DOHH2 (cell line): ENCODE measurements at regions not wholly inside any gene's neighbourhood (a gene's known extent, or its start where the extent isn't known, plus 50 kb on each side); places are given as distances from the start of the nearest gene placed in this dataset.

ENCODE experiments used
- H3F3A ChIP-seq: fragments of 200-600 bp; sonication (generic), shearing (Covaris generic); 2 replicates; pipeline ENCODE4 v1.6.0; 2016; ENCODE audit warnings: antibody characterized with exemption, mild to moderate bottlenecking; ENCODE audit not compliant: control insufficient read depth, insufficient read depth
- H3K27ac ChIP-seq: fragments of 200-600 bp; sonication (generic); 2 replicates; pipeline ENCODE4 v1.5.1; 2014; ENCODE audit warnings: low read depth, mild to moderate bottlenecking, low read length, moderate library complexity
- H3K27me3 ChIP-seq: fragments of 200-600 bp; sonication (generic); 2 replicates; pipeline ENCODE4 v1.6.1; 2014; ENCODE audit warnings: mild to moderate bottlenecking, low read length, mixed read lengths; ENCODE audit not compliant: control insufficient read depth
- H3K36me3 ChIP-seq: fragments of 200-600 bp; sonication (generic); 2 replicates; pipeline ENCODE4 v1.6.1; 2014; ENCODE audit warnings: mild to moderate bottlenecking, low read length, moderate library complexity, mixed read lengths; ENCODE audit not compliant: control insufficient read depth
- H3K4me1 ChIP-seq: fragments of 200-600 bp; sonication (generic); 2 replicates; pipeline ENCODE4 v1.6.1; 2014; ENCODE audit warnings: mild to moderate bottlenecking, low read length, mixed read lengths; ENCODE audit not compliant: control insufficient read depth
- H3K4me2 ChIP-seq: fragments of 200-600 bp; sonication (generic); 2 replicates; pipeline ENCODE4 v1.6.0; 2014; ENCODE audit warnings: mild to moderate bottlenecking, low read length, moderate library complexity
- H3K4me3 ChIP-seq: fragments of 200-600 bp; sonication (generic); 2 replicates; pipeline ENCODE4 v1.5.1; 2014; ENCODE audit warnings: mild to moderate bottlenecking, low read length, mixed read lengths
- H3K79me2 ChIP-seq: fragments of 200-600 bp; sonication (generic); 2 replicates; pipeline ENCODE4 v1.6.1; 2014; ENCODE audit warnings: mild to moderate bottlenecking, low read length, mixed read lengths; ENCODE audit not compliant: control insufficient read depth
- H3K9me2 ChIP-seq: fragments of 200-600 bp; sonication (generic); replicated peaks from 2 replicates; pipeline ENCODE4 v1.6.1; 2014; ENCODE audit warnings: mild to moderate bottlenecking, low read length, mixed read lengths; ENCODE audit not compliant: control insufficient read depth
- H3K9me3 ChIP-seq: fragments of 200-600 bp; sonication (generic); 2 replicates; pipeline ENCODE4 v1.6.1; 2014; ENCODE audit warnings: antibody characterized with exemption, low read length, mixed read lengths; ENCODE audit not compliant: control insufficient read depth, insufficient read depth
- H4K20me1 ChIP-seq: fragments of 200-600 bp; sonication (generic); 2 replicates; pipeline ENCODE4 v1.6.0; 2014; ENCODE audit warnings: low read depth, mild to moderate bottlenecking, antibody characterized with exemption, low read length, moderate library complexity; ENCODE audit not compliant: control insufficient read depth, insufficient read depth
- EZH2phosphoT487 ChIP-seq: fragments of 200-600 bp; sonication (generic); IDR thresholded peaks from 2 replicates; pipeline ENCODE4 v1.6.1; 2017; ENCODE audit warnings: borderline replicate concordance, mild to moderate bottlenecking, antibody characterized with exemption, low read length, moderate library complexity, mixed read lengths
- TF ChIP-seq, protein P1 (sequence below): fragments of 200-600 bp; sonication (generic); IDR thresholded peaks from one replicate; pipeline ENCODE4 v1.5.1; 2014; ENCODE audit warnings: antibody characterized with exemption, mild to moderate bottlenecking, low read depth, low read length; ENCODE audit not compliant: poor library complexity, severe bottlenecking

DNA sequence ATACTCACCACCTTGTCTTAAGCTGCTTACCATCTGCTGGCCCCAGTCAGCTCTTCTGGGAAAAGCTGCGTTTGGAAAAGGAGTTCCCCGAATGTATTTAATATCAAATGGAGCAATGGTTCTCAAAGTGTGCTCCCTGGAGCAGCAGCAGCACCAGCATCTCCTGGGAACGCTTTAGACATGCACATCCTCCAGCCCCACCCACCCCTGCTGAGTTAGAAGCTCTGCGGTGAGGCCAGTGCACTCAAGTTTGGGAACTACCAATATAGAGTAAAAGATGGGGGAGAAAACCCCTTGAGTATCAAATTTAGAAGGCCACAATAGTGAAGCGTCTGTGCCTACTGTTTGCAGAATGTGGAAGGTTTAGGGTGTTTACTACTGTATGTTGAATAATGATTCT lies 124.0 kb upstream of the TOPAZ1 start:
- no peaks in the 10 kb centered on the region for H3K4me1 ChIP-seq
- H3K27ac ChIP-seq, result no peak overlapping the region
- TF ChIP-seq EZH2phosphoT487, result no peak
- TF ChIP-seq, protein P1, sequence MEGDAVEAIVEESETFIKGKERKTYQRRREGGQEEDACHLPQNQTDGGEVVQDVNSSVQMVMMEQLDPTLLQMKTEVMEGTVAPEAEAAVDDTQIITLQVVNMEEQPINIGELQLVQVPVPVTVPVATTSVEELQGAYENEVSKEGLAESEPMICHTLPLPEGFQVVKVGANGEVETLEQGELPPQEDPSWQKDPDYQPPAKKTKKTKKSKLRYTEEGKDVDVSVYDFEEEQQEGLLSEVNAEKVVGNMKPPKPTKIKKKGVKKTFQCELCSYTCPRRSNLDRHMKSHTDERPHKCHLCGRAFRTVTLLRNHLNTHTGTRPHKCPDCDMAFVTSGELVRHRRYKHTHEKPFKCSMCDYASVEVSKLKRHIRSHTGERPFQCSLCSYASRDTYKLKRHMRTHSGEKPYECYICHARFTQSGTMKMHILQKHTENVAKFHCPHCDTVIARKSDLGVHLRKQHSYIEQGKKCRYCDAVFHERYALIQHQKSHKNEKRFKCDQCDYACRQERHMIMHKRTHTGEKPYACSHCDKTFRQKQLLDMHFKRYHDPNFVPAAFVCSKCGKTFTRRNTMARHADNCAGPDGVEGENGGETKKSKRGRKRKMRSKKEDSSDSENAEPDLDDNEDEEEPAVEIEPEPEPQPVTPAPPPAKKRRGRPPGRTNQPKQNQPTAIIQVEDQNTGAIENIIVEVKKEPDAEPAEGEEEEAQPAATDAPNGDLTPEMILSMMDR, result no peak
- no peaks in the 10 kb centered on the region for H3K9me3 ChIP-seq
- no peaks in the 10 kb centered on the region for H3K9me2 ChIP-seq
- H3K4me3 ChIP-seq, result no peak overlapping the region
- H3K36me3 ChIP-seq, result peaks cover 26% of the 10 kb centered on the region
- H3K27me3 ChIP-seq, result no peaks in the 10 kb centered on the region
- peaks cover 9% of the 10 kb centered on the region; the same call in 1 of the 2 replicates for H3F3A ChIP-seq
- no peak overlapping the region for H3K4me2 ChIP-seq
- no peaks in the 10 kb centered on the region for H4K20me1 ChIP-seq
- H3K79me2 ChIP-seq, result no peaks in the 10 kb centered on the region

DNA sequence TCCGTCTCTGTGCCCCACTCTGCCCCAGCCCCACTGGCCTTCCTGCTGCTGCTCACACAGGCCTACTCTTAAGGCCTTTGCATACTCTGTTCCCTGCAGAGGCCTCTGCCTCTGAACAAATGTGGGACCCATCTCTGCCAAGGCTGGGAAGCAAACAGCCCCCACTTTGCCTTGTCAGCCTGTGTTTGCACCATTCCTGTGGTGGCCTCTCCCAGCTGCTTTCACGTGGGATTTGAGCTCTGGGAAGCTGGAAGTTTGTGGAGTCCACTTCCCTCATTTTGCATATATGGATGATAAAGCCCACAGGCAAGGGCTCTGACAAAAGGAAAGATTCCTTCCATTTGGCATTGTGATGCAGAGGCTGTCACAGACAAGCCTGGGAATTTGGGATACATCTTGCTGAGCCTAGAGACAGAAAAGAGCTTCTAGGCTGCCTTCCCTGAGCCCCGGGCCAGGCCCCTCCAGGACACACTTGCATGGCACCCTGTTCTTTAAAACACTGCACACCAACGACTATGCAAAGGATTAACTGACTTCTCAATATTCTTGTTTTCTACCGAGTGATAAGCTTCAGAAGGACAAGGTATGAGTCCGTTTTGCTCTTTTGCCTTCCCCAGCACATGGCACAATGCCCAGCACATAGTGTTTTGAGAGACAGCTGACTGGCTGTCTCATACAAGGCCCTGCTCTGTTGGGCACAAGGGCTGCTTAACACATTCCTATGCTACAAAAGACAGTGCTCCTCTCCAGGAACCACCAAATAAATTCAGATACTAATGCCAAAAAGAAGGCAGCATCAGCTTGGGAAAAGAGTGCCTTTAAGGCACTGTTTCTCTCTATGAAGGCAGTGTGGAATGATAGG lies 120.7 kb upstream of the TOPAZ1 start:
- no peak overlapping the region for H3K4me2 ChIP-seq
- H3F3A ChIP-seq, result peaks cover 9% of the 10 kb centered on the region; the same call in 1 of the 2 replicates
- H3K79me2 ChIP-seq, result no peaks in the 10 kb centered on the region
- H3K9me3 ChIP-seq, result no peaks in the 10 kb centered on the region
- H3K9me2 ChIP-seq, result no peaks in the 10 kb centered on the region
- H3K4me1 ChIP-seq, result no peaks in the 10 kb centered on the region
- no peak overlapping the region for H3K4me3 ChIP-seq
- H3K27ac ChIP-seq, result no peak overlapping the region
- peaks cover 13% of the 10 kb centered on the region; the same call in 1 of the 2 replicates for H3K27me3 ChIP-seq
- TF ChIP-seq, protein P1, result no peak
- no peak for TF ChIP-seq EZH2phosphoT487
- H3K36me3 ChIP-seq, result no peaks in the 10 kb centered on the region
- H4K20me1 ChIP-seq, result no peaks in the 10 kb centered on the region

DNA sequence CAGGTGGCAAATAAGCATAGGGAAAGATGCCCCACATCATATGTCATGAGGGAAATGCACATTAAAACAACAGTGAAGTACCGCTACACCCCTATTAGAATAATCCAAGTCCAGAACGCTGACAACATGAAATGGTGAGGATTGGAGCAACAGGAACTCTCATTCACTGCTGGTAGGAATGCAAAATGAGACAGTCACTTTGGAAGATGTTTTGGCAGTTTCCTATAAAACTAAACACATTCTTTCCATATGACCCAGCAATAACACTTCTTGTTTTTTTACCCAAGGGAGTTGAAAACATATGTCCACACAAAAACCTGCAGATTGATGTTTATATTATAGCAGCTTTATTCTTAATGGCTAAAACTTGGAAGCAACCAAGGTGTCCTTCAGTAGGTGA lies 116.4 kb upstream of the TOPAZ1 start:
- no peak overlapping the region for H3K4me3 ChIP-seq
- TF ChIP-seq, protein P1, result no peak
- no peak for TF ChIP-seq EZH2phosphoT487
- H3K27me3 ChIP-seq, result peaks cover 14% of the 10 kb centered on the region; the same call in 1 of the 2 replicates
- H4K20me1 ChIP-seq, result no peaks in the 10 kb centered on the region
- H3K79me2 ChIP-seq, result no peaks in the 10 kb centered on the region
- no peaks in the 10 kb centered on the region for H3K9me3 ChIP-seq
- no peak overlapping the region for H3K4me2 ChIP-seq
- no peaks in the 10 kb centered on the region for H3K9me2 ChIP-seq
- no peaks in the 10 kb centered on the region for H3K36me3 ChIP-seq
- no peak overlapping the region for H3K27ac ChIP-seq
- peaks cover 7% of the 10 kb centered on the region for H3K4me1 ChIP-seq
- peaks cover under 1% of the 10 kb centered on the region; the same call in 1 of the 2 replicates for H3F3A ChIP-seq
